Calu3 (cell line): ENCODE measurements at regions not wholly inside any gene's neighbourhood (a gene's known extent, or its start where the extent isn't known, plus 50 kb on each side); places are given as distances from the start of the nearest gene placed in this dataset.

Experiments
- BruUV-seq: library from RNA; stranded (reverse); fragments of 400-500 nt; replicated peaks from 2 replicates; lab custom pipeline; 2021; lab: Mats Ljungman, UMichigan
- CTCF ChIA-PET: fragments of 300-600 bp; sonication (Branson Sonifier 250); formaldehyde crosslinking; loops from one replicate; lab custom pipeline; 2022; ENCODE audit warnings: antibody characterized with exemption; lab: Charles Lee
- DNase-seq: peaks from one replicate; pipeline ENCODE4 v3.0.0; 2022
- H3K27ac Mint-ChIP-seq: one replicate; pipeline ENCODE4 v1.8.0; 2022; ENCODE audit warnings: mixed read lengths; ENCODE audit not compliant: unreplicated experiment
- H3K27me3 Mint-ChIP-seq: one replicate; pipeline ENCODE4 v1.8.0; 2022; ENCODE audit warnings: mixed read lengths; ENCODE audit not compliant: unreplicated experiment
- H3K36me3 Mint-ChIP-seq: one replicate; pipeline ENCODE4 v1.8.0; 2022; ENCODE audit warnings: mild to moderate bottlenecking, moderate library complexity, mixed read lengths; ENCODE audit not compliant: insufficient read depth, unreplicated experiment
- H3K4me1 Mint-ChIP-seq: one replicate; pipeline ENCODE4 v1.8.0; 2022; ENCODE audit warnings: mild to moderate bottlenecking, low read depth, mixed read lengths; ENCODE audit not compliant: unreplicated experiment
- H3K4me3 Mint-ChIP-seq: one replicate; pipeline ENCODE4 v1.8.0; 2022; ENCODE audit warnings: mild to moderate bottlenecking, low read depth, moderate library complexity, mixed read lengths; ENCODE audit not compliant: unreplicated experiment
- H3K9me3 Mint-ChIP-seq: one replicate; pipeline ENCODE4 v1.8.0; 2022; ENCODE audit warnings: low read depth, mixed read lengths; ENCODE audit not compliant: unreplicated experiment
- CTCF ChIP-seq: fragments of 200-600 bp; IDR thresholded peaks from one replicate; pipeline ENCODE4 v1.8.0; 2022; ENCODE audit warnings: antibody characterized with exemption; ENCODE audit not compliant: unreplicated experiment
- intact Hi-C: fragments of 100-400 bp; cut with micrococcal nuclease; formaldehyde crosslinking; loops from one replicate; pipeline ENCODE4 v1.10.0; 2022; ENCODE audit not compliant: unreplicated experiment

- no peak for DNase-seq
- no peaks in the 10 kb centered on the region for H3K4me1 Mint-ChIP-seq
- intact Hi-C loops = no loop called here
- H3K27ac Mint-ChIP-seq = no peak overlapping the region
- no peak for TF ChIP-seq CTCF
- peaks cover 13% of the 10 kb centered on the region for H3K27me3 Mint-ChIP-seq
- no TSS peak for BruUV-seq
- no peaks in the 10 kb centered on the region for H3K36me3 Mint-ChIP-seq
- no peak overlapping the region for H3K4me3 Mint-ChIP-seq
- peaks cover 3% of the 10 kb centered on the region for H3K9me3 Mint-ChIP-seq
- CTCF ChIA-PET = no interaction called here
Observed at GRCh38 chr2:15084826-15085489, 452.4 kb downstream of the LRATD1 start.

GRCh38 chr2:15092181-15092580 is 459.7 kb downstream of the LRATD1 start:
- TF ChIP-seq CTCF = no peak
- peaks cover 2% of the 10 kb centered on the region for H3K9me3 Mint-ChIP-seq
- no TSS peak for BruUV-seq
- no peaks in the 10 kb centered on the region for H3K4me1 Mint-ChIP-seq
- H3K4me3 Mint-ChIP-seq = no peak overlapping the region
- CTCF ChIA-PET = no interaction called here
- H3K36me3 Mint-ChIP-seq = no peaks in the 10 kb centered on the region
- peaks cover 13% of the 10 kb centered on the region for H3K27me3 Mint-ChIP-seq
- H3K27ac Mint-ChIP-seq = no peak overlapping the region
- intact Hi-C loops = no loop called here
- no peak for DNase-seq

GRCh38 chr2:15092691-15093090 is 460.2 kb downstream of the LRATD1 start:
- Mint-ChIP-seq H3K27me3 (peaks cover 9% of the 10 kb centered on the region), H3K4me1 (no peaks in the 10 kb centered on the region), H3K27ac (no peak overlapping the region), H3K9me3 (peaks cover 2% of the 10 kb centered on the region), H3K4me3 (no peak overlapping the region), H3K36me3 (no peaks in the 10 kb centered on the region)
- BruUV-seq = no TSS peak
- no peak for DNase-seq
- intact Hi-C loops = no loop called here
- TF ChIP-seq CTCF = no peak
- CTCF ChIA-PET = no interaction called here

DNA sequence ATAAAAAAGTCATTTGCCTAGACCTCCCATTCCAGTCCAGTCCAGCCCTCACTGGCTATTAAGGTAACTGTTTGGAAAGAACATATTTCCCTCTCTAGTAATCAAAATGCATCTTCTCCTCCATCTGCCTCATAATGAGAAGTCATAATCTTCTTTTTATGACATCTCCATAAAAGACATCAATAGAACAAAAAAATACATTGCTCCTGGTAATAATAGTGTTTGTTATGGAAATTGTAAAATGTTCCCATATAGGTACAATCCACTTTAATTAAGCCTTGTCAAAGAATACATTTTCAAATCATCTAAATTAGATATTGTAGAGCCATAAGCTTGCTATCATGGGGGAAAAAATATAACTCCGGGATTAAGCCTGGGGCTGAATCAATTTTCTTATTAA is 461.6 kb downstream of the LRATD1 start:
- Mint-ChIP-seq H3K27me3 (no peaks in the 10 kb centered on the region), H3K36me3 (no peaks in the 10 kb centered on the region), H3K27ac (no peak overlapping the region), H3K4me3 (no peak overlapping the region), H3K9me3 (peaks cover 2% of the 10 kb centered on the region), H3K4me1 (no peaks in the 10 kb centered on the region)
- no peak for DNase-seq
- no TSS peak for BruUV-seq
- TF ChIP-seq CTCF = no peak
- CTCF ChIA-PET = no interaction called here
- intact Hi-C loops = no loop called here
